ENCODE measurements at regions not wholly inside any gene's neighbourhood (a gene's known extent, or its start where the extent isn't known, plus 50 kb on each side); places are given as distances from the start of the nearest gene placed in this dataset.

DNA sequence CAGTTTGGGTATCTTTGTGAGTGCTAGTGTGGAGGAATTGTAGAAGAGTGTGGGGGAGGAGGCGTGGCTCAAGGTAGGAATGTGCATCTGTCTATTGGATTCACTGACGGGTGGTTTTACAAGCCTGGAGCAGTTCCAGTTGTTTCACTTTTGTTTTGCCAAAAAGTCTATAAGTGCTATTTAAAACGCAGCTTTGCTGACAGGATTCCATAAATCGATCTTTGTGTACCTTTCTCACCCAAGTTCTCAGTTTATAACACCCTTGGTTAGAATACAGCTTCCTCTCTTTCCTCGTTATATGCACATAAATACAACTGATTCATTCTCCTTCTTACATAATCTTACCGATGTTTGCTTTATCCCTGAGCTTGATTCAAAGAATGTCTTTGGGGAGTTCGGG lies 123.2 kb upstream of the UBE2E2 start:
- DNase-seq: no peak

DNA sequence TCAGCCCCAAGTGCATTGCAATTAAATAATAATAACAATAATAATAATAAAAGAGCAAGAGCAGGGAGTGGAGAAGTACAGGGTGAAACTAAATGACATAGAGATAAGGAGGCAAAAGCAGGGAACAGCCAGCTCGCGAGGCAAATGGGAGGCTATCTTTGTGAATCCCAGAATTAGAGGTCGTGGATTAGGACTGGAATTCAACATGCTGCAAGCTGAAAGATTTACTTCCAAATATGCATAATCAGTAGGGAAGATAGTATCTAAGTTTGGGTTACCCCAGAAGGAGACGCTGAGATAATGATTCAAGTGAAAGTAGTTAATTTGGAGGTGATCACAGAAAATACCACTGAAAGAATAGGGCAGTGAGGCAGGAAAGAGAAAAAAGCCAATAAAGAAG lies 119.4 kb upstream of the UBE2E2 start:
- no peak for DNase-seq

DNA sequence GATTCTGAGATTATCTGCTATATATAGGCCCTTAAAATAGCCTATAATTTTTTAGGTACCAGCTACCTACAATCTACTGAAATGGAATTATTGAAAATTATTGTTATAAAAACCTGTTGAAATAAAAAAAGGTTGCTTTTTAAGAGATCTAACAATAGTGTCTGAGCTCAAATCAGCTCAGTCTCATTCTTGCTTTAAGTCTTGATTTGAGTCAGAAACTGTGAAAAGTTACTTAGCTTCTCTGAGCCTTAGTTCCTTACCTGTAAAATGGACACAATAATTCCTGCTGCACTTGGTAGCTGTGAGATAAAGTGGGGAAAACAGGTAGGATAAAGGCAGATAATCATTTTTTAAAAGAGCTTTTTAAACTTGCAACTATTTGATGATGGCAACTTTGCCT lies 118.8 kb upstream of the UBE2E2 start:
- no peak for DNase-seq

DNA sequence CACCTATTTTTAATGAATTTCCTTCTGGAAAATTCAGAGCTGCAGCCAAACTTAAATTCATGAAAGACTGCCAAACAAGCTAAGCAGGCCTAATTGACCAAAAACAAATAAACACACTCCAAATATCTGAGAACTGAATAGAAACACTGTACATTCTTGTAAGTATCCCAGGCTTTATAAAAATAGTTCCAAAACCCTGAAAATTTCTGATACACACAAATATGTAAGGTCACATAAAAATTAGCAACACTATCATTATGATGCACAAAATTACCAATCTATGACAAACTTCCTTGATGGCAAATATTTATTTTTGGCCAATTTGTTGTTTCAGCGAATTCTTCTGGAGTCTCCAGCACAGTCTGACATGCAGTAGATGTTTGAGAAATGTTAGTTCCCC lies 117.9 kb upstream of the UBE2E2 start:
- DNase-seq: no peak

- no peak for DNase-seq
These were observed 116.8 kb upstream of the UBE2E2 start for GRCh38 chr3:23086331-23086730.

DNA sequence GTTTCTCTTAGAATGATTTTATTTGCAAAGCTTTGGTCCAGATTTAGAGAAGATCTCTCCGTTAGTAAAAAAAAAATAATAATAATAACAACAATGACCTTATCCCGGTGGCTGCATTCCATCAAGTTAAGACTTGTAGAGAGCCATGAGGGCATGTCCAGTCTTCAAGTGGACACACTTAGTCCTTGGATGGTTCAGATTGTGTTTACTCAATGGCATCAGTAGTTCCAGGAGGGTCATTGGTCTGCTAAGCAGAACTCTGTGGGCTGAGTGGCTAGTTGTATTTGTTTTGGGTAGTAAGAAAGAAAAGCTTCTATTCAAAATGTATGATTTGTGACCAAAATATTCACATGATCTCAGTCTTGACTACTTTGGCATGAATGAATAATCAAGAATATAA lies 116.3 kb upstream of the UBE2E2 start:
- no peak for DNase-seq

DNA sequence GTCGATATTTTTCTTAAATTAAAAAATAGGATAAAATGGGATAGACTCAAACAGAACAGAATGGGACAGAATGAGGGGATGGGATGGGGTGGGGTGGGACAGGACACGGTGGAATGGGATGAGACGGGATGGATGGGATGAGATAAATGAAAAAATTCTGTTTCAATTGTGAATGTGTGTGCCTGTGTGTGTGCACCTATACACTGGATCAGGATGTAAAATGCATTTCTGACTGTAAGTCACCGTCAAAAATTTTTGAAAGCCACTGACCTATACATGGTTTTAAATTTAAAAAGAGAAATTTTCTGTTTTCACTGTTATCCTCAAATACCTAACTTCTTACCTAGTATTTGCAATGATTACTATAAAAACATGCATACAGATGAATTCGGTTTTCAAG lies 108.7 kb upstream of the UBE2E2 start:
- no peak for DNase-seq

GRCh38 chr3:23094890-23095462 lies 108.2 kb upstream of the UBE2E2 start:
- DNase-seq: no peak

DNA sequence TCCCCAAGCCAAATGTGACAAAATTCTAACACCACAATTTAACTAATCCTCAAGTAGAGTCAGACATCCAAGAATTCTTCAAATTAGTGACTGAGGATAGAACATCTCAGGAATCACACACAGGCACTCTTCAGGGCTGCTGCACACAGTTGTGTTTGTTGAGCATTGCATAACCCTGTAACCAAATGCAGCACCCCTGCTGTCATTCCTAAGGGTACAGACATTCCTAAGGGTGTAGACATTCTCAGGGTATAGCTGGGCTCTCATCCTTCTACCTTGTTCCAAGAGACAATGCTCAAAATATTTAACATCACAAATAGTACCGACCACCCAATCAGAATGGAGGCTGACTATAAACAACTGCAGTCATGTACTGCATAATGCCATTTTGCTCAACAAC lies 107.1 kb upstream of the UBE2E2 start:
- DNase-seq: no peak

GRCh38 chr3:23099021-23099420 lies 104.1 kb upstream of the UBE2E2 start:
- DNase-seq: no peak

GRCh38 chr3:23099677-23100076 lies 103.5 kb upstream of the UBE2E2 start:
- no peak for DNase-seq

- DNase-seq: no peak
These were observed 103.0 kb upstream of the UBE2E2 start for GRCh38 chr3:23100106-23100505.

DNA sequence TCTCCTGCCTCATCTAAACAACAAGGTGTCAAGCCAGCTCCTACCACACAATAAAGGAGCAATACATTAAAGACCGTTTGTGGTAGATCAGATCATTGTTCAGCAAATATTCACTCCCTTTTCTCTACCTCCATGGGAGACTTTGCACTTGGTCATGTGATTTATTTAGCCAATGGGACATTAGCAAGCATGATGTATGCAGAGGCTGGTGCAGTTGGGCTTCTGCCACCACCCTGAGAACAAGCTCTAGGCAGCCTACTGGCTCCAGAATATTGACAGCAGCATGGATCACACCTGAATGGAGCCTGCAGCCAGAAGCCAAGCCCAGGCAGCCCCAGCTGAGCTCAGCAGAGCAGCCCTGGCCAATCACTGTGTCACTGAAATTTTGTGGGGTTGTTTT lies 99.4 kb upstream of the UBE2E2 start:
- no peak for DNase-seq

DNA sequence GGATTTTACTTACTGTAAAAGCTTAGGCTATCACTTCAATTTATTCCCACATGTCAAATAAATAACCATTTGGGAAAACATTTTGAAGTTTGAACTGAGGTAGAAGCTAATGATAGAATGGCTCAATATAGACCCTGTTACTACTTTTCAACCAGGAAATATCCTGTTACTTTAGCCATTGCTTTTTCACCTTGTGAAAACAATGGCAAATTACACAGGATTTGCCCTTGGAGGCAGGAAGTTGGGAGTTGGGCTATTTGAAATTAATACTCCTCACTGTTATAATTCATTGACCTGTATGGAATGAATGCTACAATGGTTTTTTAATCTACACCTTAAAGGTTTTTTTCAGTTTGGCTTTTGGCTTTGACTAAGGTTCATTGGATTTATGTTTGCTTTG lies 98.1 kb upstream of the UBE2E2 start:
- no peak for DNase-seq

- DNase-seq: no peak
These were observed 96.5 kb upstream of the UBE2E2 start for GRCh38 chr3:23106666-23107065.

GRCh38 chr3:23107221-23107620 lies 95.9 kb upstream of the UBE2E2 start:
- no peak for DNase-seq

DNA sequence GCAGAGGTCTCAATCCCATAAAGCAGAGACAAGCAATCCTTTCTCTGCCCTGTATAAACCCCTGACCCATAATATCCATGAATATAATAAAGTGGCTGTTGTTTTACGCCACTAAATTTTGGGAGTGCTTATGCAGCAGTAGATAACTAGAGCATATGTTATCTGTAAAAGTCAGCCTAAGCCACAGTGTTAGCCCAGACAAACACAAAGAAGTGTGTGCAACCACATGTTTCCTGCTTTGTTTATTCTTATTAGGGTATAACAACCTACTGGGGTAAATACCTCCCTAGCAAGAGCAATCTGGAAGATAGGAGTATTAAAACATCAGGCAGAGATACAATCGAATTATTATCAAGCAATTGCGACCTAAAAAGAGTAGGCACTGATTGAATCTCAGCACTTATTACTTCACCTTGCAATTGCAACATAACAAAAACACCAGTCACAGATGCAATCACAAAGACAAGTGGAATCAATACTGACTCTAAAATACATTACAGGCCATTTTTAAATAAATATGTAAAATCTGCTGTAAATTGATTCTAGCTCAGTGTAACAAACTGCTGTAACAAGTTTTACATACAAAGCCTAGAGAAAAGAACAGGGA lies 94.6 kb upstream of the UBE2E2 start:
- no peak for DNase-seq

GRCh38 chr3:23111286-23111685 lies 91.8 kb upstream of the UBE2E2 start:
- DNase-seq: no peak

GRCh38 chr3:23111797-23112196 lies 91.3 kb upstream of the UBE2E2 start:
- DNase-seq: no peak

DNA sequence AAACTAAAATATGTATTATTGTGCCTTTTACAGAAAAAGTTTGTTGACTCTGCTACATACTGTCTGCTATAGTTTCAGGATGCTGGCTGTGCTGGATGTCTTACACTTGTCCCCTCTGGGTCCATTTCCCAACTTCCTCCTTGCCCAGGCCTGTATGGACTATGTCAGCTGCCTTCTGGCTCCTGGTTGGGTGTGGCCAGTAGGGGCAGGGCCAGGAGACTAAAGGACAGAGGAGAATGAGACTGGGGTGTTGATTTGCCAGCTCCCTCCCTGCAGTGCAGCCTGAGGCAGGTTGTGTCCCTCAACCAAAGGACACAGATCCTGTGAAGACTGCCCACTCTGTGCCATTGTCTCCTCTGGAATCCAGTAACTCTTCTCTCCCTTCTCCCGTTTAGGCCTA lies 90.6 kb upstream of the UBE2E2 start:
- no peak for DNase-seq

- no peak for DNase-seq
These were observed 89.5 kb upstream of the UBE2E2 start for GRCh38 chr3:23113455-23114171.

DNA sequence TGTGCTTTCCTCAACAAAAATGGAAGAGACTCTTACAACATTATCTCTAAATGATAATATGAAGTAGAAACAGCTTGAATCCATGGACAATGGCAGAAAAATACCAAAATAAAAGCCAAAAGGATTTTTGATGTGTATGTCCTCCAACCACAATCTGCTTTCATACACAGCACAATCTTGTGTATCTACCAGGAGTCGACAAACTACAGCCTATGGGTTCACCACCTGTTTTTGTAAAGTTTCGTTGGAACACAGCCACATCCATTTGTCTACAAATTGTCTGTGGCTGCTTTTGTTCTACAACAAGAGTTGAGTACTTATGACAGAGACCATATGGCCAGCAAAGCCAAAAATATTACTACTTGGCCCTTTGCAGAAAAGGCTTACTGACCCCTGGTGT lies 88.7 kb upstream of the UBE2E2 start:
- no peak for DNase-seq

- no peak for DNase-seq
These were observed 87.8 kb upstream of the UBE2E2 start for GRCh38 chr3:23115171-23115877.
